HG03045 (cell line): ENCODE measurements at regions not wholly inside any gene's neighbourhood (a gene's known extent, or its start where the extent isn't known, plus 50 kb on each side); places are given as distances from the start of the nearest gene placed in this dataset.
"Not testable (repeated sequence)": the region's sequence is repeated elsewhere in the genome, so short reads cannot be mapped to it uniquely, and the experiment has no call there.

Experiments used
- ATAC-seq: cut with Tn5 transposase; IDR thresholded peaks from one replicate; pipeline ENCODE4 v1.9.1; 2021; ENCODE audit warnings: mild to moderate bottlenecking, moderate library complexity; ENCODE audit not compliant: unreplicated experiment

GRCh38 chr12:96085475-96085874 is 50.1 kb upstream of the LTA4H start:
- no peak for ATAC-seq

- not testable (repeated sequence) for ATAC-seq
Measured at GRCh38 chr12:96086190-96086589, 50.8 kb upstream of the LTA4H start.

- ATAC-seq, result no peak
Measured at GRCh38 chr12:96091833-96092232, 56.4 kb upstream of the LTA4H start.

- no peak for ATAC-seq
Measured at GRCh38 chr12:96093543-96094196, 58.3 kb upstream of the LTA4H start.

- ATAC-seq, result no peak
Measured at GRCh38 chr12:96094201-96094600, 58.8 kb upstream of the LTA4H start.

GRCh38 chr12:96098631-96099030 is 63.2 kb upstream of the LTA4H start:
- ATAC-seq, result no peak

- ATAC-seq, result no peak
Measured at GRCh38 chr12:96099421-96099820, 64.0 kb upstream of the LTA4H start.

GRCh38 chr12:96099986-96100385 is 64.6 kb upstream of the LTA4H start:
- no peak for ATAC-seq

- ATAC-seq, result no peak
Measured at GRCh38 chr12:96101806-96102205, 66.4 kb upstream of the LTA4H start.

GRCh38 chr12:96103067-96103644 is 67.8 kb upstream of the LTA4H start:
- no peak for ATAC-seq

- ATAC-seq, result no peak
Measured at GRCh38 chr12:96104566-96104965, 69.2 kb upstream of the LTA4H start.

GRCh38 chr12:96106137-96106536 is 70.8 kb upstream of the LTA4H start:
- no peak for ATAC-seq

GRCh38 chr12:96107236-96107635 is 71.8 kb upstream of the LTA4H start:
- no peak for ATAC-seq

GRCh38 chr12:96108321-96108720 is 72.9 kb upstream of the LTA4H start:
- no peak for ATAC-seq

- not testable (repeated sequence) for ATAC-seq
Measured at GRCh38 chr12:96108941-96109340, 73.6 kb upstream of the LTA4H start.

- no peak for ATAC-seq
Measured at GRCh38 chr12:96112733-96113132, 77.3 kb upstream of the LTA4H start.

GRCh38 chr12:96117460-96117859 is 76.7 kb upstream of the ELK3 start:
- no peak for ATAC-seq

GRCh38 chr12:96120359-96121100 is 73.6 kb upstream of the ELK3 start:
- ATAC-seq, result peak; percentile 76

GRCh38 chr12:96121271-96121711 is 72.9 kb upstream of the ELK3 start:
- ATAC-seq, result peak; percentile 65

GRCh38 chr12:96128292-96128691 is 65.9 kb upstream of the ELK3 start:
- not testable (repeated sequence) for ATAC-seq

GRCh38 chr12:96130396-96131059 is 63.6 kb upstream of the ELK3 start:
- no peak for ATAC-seq
